HG03097 (cell line): ENCODE measurements at regions not wholly inside any gene's neighbourhood (a gene's known extent, or its start where the extent isn't known, plus 50 kb on each side); places are given as distances from the start of the nearest gene placed in this dataset.

Experiments used
- ATAC-seq: cut with Tn5 transposase; IDR thresholded peaks from one replicate; pipeline ENCODE4 v1.9.1; 2021; ENCODE audit not compliant: unreplicated experiment, low FRiP score

GRCh38 chr17:5861246-5861645, 208.9 kb upstream of the WSCD1 start:
- ATAC-seq, result no peak

- ATAC-seq, result no peak
Observed at GRCh38 chr17:5861854-5862253, 208.3 kb upstream of the WSCD1 start.

GRCh38 chr17:5862395-5862794, 207.8 kb upstream of the WSCD1 start:
- no peak for ATAC-seq

- ATAC-seq, result no peak
Observed at GRCh38 chr17:5864741-5865657, 205.2 kb upstream of the WSCD1 start.

GRCh38 chr17:5866978-5867377, 203.2 kb upstream of the WSCD1 start:
- no peak for ATAC-seq

- no peak for ATAC-seq
Observed at GRCh38 chr17:5869041-5869745, 201.0 kb upstream of the WSCD1 start.

GRCh38 chr17:5870231-5870953, 199.8 kb upstream of the WSCD1 start:
- ATAC-seq, result no peak

GRCh38 chr17:5871666-5872065, 198.5 kb upstream of the WSCD1 start:
- ATAC-seq, result no peak

GRCh38 chr17:5872831-5873230, 197.3 kb upstream of the WSCD1 start:
- no peak for ATAC-seq

- ATAC-seq, result no peak
Observed at GRCh38 chr17:5873781-5874180, 196.4 kb upstream of the WSCD1 start.

GRCh38 chr17:5874486-5874885, 195.7 kb upstream of the WSCD1 start:
- no peak for ATAC-seq

GRCh38 chr17:5877366-5877765, 192.8 kb upstream of the WSCD1 start:
- ATAC-seq, result no peak

GRCh38 chr17:5877948-5878347, 192.2 kb upstream of the WSCD1 start:
- no peak for ATAC-seq

GRCh38 chr17:5881849-5882248, 188.3 kb upstream of the WSCD1 start:
- no peak for ATAC-seq

GRCh38 chr17:5883775-5884665, 186.2 kb upstream of the WSCD1 start:
- no peak for ATAC-seq

GRCh38 chr17:5885336-5885735, 184.8 kb upstream of the WSCD1 start:
- no peak for ATAC-seq

- ATAC-seq, result no peak
Observed at GRCh38 chr17:5888811-5889210, 181.4 kb upstream of the WSCD1 start.

- ATAC-seq, result no peak
Observed at GRCh38 chr17:5892921-5893675, 177.1 kb upstream of the WSCD1 start.

- ATAC-seq, result no peak
Observed at GRCh38 chr17:5893741-5894140, 176.4 kb upstream of the WSCD1 start.

- ATAC-seq, result no peak
Observed at GRCh38 chr17:5895276-5895675, 174.9 kb upstream of the WSCD1 start.
